Upper lobe of left lung (tissue), 6 donors: ENCODE measurements at regions not wholly inside any gene's neighbourhood (a gene's known extent, or its start where the extent isn't known, plus 50 kb on each side); places are given as distances from the start of the nearest gene placed in this dataset.

ENCODE experiments used
- ATAC-seq, 2 donors: fragments of 200-7000 bp; cut with Tn5 transposase; one replicate each; pipeline ENCODE4 v1.9.1; 2022; ENCODE audit warnings: mild to moderate bottlenecking in 2 of 2, moderate library complexity in 2 of 2; ENCODE audit not compliant: low FRiP score in 2 of 2
- DNase-seq, 2 donors: peaks; one replicate each; pipeline ENCODE4 v3.0.0-alpha.2; 2019 to 2020
- H3K27ac ChIP-seq, 4 donors: fragments of 200-600 bp; sonication (generic); one replicate each; pipeline ENCODE4 v1.5.1; 2016 to 2019
- H3K27me3 ChIP-seq, 4 donors: fragments of 200-600 bp; sonication (generic); one replicate each; pipeline ENCODE4 v1.5.1; 2017 to 2019
- H3K36me3 ChIP-seq, 4 donors: fragments of 200-600 bp; sonication (generic); one replicate each; pipeline ENCODE4 v1.5.1; 2016 to 2019
- H3K4me1 ChIP-seq, 4 donors: fragments of 200-600 bp; sonication (generic); one replicate each; pipeline ENCODE4 v1.5.1; 2018 to 2019
- H3K4me3 ChIP-seq, 4 donors: fragments of 200-600 bp; sonication (generic); one replicate each; pipeline ENCODE4 v1.5.1; 2017 to 2019; ENCODE audit warnings: mild to moderate bottlenecking in 2 of 4, moderate library complexity in 1 of 4
- H3K9me3 ChIP-seq, 4 donors: fragments of 200-600 bp; sonication (generic); one replicate each; pipeline ENCODE4 v1.5.1; 2018 to 2019
- EP300 ChIP-seq, 4 donors: sonication (generic); formaldehyde crosslinking; IDR thresholded peaks; one replicate each; pipeline ENCODE4 v1.5.1; 2017; ENCODE audit warnings: antibody characterized with exemption in 4 of 4, control low read depth in 2 of 4
- POLR2A ChIP-seq, 4 donors: fragments of 450-650 bp; IDR thresholded peaks; one replicate each; pipeline ENCODE4 v1.5.1; 2016 to 2017; ENCODE audit warnings: antibody characterized with exemption in 4 of 4, mild to moderate bottlenecking in 2 of 4
- POLR2AphosphoS5 ChIP-seq, 2 donors: sonication (generic); formaldehyde crosslinking; IDR thresholded peaks; one replicate each; pipeline ENCODE4 v1.5.1; 2017; ENCODE audit warnings: antibody characterized with exemption in 2 of 2
- WGBS, 2 donors: methylation state at CpG; one replicate each; pipeline ENCODE4 v1.1.5; 2017 to 2018; 5-methylcytosine and 5-hydroxymethylcytosine counted together
- TF ChIP-seq, protein P1 (sequence below), 6 experiments: fragments of 450-650 bp in 4 of 6; fragments of 200-600 bp in 2 of 6; sonication (generic) in 2 of 6; IDR thresholded peaks; one replicate each; pipeline ENCODE4 v1.5.1; 2016 to 2019; ENCODE audit warnings: antibody characterized with exemption in 6 of 6
- donor health status: DM: no; HTN: no; CAD: no; lungs with moderate emphysema.
- donor health status: DM: no; HTN: yes; CAD: no; lungs with severe emphysema.

DNA sequence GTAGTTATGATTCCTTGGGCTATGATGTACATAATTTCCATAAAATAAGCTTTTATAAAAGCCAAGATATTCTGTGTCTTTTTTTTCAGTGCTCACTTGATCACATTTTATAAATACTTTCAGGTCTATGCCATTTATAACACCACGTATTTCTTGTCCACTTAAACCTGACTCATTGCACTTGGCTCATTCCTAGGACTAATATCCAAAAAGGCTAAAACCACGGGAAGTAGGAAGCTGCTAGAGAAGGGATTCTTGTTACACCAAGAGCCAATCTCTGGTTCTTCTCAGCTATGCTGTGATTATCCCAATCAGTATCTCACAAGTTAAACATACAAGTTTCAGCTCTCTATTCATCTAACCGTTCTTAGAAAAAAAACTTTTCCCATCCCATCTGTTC lies 80.4 kb upstream of the CDH6 start:
- ATAC-seq, result peak in 1 of 2 donors; percentile 53
- no peak for DNase-seq
- WGBS, 2 donors, result 41 to 62% methylated on average over 3 of the region's 3 CpGs
- Histone ChIP-seq H3K27me3 (no peaks in the 10 kb centered on the region), H3K27ac (no peak overlapping the region), H3K4me3 (no peak overlapping the region), H3K36me3 (no peaks in the 10 kb centered on the region), H3K4me1 (no peaks in the 10 kb centered on the region), H3K9me3 (no peaks in the 10 kb centered on the region)
- no peak for TF ChIP-seq POLR2A (IDR thresholded peaks at IDR 0.05)

DNA sequence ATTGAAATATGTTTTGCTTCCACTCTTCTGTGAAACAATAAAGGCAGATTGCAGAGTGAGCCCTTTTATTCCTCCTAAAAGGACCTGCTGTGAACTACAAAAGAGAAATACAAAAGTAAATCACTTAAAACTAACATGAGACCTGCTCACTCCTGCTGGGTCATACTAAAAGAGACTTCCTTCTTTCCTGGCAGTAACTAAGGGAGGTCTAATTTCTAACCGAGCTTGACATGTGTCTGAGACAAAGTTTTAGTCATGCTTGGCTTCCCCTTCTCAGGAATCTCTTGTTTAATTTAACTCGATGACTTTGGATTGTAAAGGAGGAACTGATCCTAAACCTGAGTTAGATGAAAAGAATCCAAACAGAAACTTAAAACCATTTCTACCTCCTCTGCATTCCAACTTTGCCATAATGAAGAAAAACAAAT lies 86.4 kb upstream of the CDH6 start:
- Histone ChIP-seq H3K9me3 (no peaks in the 10 kb centered on the region), H3K27ac (no peak overlapping the region), H3K4me3 (no peak overlapping the region), H3K4me1 (no peaks in the 10 kb centered on the region), H3K27me3 (no peaks in the 10 kb centered on the region), H3K36me3 (no peaks in the 10 kb centered on the region)
- 4 to 8% methylated on average over 2 of the region's 2 CpGs for WGBS, 2 donors
- DNase-seq (no peak), ATAC-seq (peak in 1 of 2 donors; percentile 68)
- TF ChIP-seq POLR2AphosphoS5 (IDR thresholded peaks at IDR 0.05) (no peak), POLR2A (IDR thresholded peaks at IDR 0.05) (no peak), EP300 (IDR thresholded peaks at IDR 0.05) (no peak)
- TF ChIP-seq, protein P1, sequence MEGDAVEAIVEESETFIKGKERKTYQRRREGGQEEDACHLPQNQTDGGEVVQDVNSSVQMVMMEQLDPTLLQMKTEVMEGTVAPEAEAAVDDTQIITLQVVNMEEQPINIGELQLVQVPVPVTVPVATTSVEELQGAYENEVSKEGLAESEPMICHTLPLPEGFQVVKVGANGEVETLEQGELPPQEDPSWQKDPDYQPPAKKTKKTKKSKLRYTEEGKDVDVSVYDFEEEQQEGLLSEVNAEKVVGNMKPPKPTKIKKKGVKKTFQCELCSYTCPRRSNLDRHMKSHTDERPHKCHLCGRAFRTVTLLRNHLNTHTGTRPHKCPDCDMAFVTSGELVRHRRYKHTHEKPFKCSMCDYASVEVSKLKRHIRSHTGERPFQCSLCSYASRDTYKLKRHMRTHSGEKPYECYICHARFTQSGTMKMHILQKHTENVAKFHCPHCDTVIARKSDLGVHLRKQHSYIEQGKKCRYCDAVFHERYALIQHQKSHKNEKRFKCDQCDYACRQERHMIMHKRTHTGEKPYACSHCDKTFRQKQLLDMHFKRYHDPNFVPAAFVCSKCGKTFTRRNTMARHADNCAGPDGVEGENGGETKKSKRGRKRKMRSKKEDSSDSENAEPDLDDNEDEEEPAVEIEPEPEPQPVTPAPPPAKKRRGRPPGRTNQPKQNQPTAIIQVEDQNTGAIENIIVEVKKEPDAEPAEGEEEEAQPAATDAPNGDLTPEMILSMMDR (IDR thresholded peaks at IDR 0.05), result no peak

DNA sequence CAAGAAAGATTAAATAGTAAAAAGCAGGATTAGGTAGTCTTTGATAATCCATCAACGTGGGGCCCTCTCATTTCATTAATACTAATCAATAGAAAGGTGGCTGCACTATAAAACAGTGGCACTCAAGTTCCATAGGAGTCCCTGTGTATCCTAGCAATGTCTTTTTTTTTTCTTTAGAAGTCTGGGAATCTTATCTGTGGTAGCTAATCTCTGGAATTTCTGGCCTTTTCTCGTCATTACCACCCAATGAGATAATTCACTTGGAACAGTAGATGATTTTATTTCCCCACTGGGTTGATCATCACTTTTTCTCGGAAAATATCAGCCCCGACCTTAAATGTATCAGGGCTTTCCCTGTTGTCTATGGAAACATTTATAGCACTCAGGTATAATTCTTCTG lies 86.8 kb upstream of the CDH6 start:
- DNase-seq, result no peak

DNA sequence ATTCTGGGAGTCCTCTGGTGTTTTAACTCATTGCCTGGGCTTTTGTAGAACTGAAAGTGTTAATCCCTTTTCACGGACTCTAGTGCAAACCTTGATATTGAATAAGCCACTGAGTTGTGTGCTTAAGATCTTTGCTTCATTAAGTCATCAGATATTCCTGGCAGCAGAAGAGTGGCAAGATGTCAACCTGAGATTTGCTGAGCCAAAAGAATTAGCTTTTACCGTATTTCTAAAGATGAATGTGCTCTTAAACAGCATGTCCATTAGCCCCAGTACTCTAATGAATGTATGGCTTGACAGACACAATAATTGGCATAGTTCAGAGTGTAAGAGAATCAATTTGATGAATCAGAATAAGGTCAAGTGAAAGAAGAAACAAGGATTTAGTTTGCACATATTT lies 87.2 kb upstream of the CDH6 start:
- DNase-seq (no peak), ATAC-seq (peak in 1 of 2 donors; percentile 39)
- TF ChIP-seq EP300 (IDR thresholded peaks at IDR 0.05), result no peak
- TF ChIP-seq POLR2AphosphoS5 (IDR thresholded peaks at IDR 0.05), result no peak
- TF ChIP-seq POLR2A (IDR thresholded peaks at IDR 0.05), result no peak
- TF ChIP-seq, protein P1 (IDR thresholded peaks at IDR 0.05), result no peak
- no peak overlapping the region for H3K4me3 ChIP-seq
- H3K9me3 ChIP-seq, result no peaks in the 10 kb centered on the region
- H3K36me3 ChIP-seq, result no peaks in the 10 kb centered on the region
- no peak overlapping the region for H3K27ac ChIP-seq
- WGBS, 2 donors, result 55 to 64% methylated on average over 2 of the region's 2 CpGs
- no peaks in the 10 kb centered on the region for H3K4me1 ChIP-seq
- H3K27me3 ChIP-seq, result no peaks in the 10 kb centered on the region

More for the DNA sequence above, 86.8 kb upstream of the CDH6 start:
- 42 to 48% methylated on average over 4 of the region's 4 CpGs for WGBS, 2 donors
- no peaks in the 10 kb centered on the region for H3K27me3 ChIP-seq
- peak in 1 of 2 donors; percentile 74 for ATAC-seq
- H3K27ac ChIP-seq, result no peak overlapping the region
- H3K4me1 ChIP-seq, result no peaks in the 10 kb centered on the region
- TF ChIP-seq EP300 (IDR thresholded peaks at IDR 0.05), result no peak
- TF ChIP-seq, protein P1 (IDR thresholded peaks at IDR 0.05), result no peak
- no peak for TF ChIP-seq POLR2AphosphoS5 (IDR thresholded peaks at IDR 0.05)
- TF ChIP-seq POLR2A (IDR thresholded peaks at IDR 0.05), result no peak
- H3K36me3 ChIP-seq, result no peaks in the 10 kb centered on the region
- H3K4me3 ChIP-seq, result no peak overlapping the region
- H3K9me3 ChIP-seq, result no peaks in the 10 kb centered on the region

DNA sequence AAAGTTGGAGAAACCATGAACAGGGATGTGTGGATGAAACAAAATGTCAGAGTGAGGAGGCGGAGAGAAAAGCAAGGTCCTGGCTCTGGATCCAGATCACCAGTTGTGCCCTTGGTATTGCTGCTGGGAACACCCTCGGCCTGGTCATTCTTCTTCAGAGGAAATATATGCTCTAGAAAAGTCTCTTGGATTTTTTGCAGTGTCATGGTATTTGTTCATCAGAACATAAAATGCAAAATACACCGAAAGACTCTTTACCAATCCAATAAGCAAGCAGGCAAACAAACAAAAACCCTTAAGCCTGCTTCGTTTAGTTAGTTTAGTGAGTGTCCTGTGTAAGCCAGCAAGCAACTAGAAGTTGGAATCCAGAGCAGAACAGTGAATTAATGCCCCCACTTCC lies 88.7 kb upstream of the CDH6 start:
- DNase-seq (no peak), ATAC-seq (no peak)
- Histone ChIP-seq H3K4me1 (no peaks in the 10 kb centered on the region), H3K27ac (no peak overlapping the region), H3K4me3 (no peak overlapping the region), H3K9me3 (no peaks in the 10 kb centered on the region), H3K27me3 (no peaks in the 10 kb centered on the region), H3K36me3 (no peaks in the 10 kb centered on the region)
- WGBS, 2 donors, result 79 to 85% methylated on average over 4 of the region's 4 CpGs
- TF ChIP-seq POLR2AphosphoS5 (IDR thresholded peaks at IDR 0.05), result no peak
- no peak for TF ChIP-seq EP300 (IDR thresholded peaks at IDR 0.05)
- TF ChIP-seq POLR2A (IDR thresholded peaks at IDR 0.05), result no peak
- TF ChIP-seq, protein P1 (IDR thresholded peaks at IDR 0.05), result no peak
